ENCODE measurements at regions not wholly inside any gene's neighbourhood (a gene's known extent, or its start where the extent isn't known, plus 50 kb on each side); places are given as distances from the start of the nearest gene placed in this dataset.
"Not testable (repeated sequence)": the region's sequence is repeated elsewhere in the genome, so short reads cannot be mapped to it uniquely, and the experiment has no call there.

- peak; percentile 72 for DNase-seq (ENCODE audit: low read depth)
These were observed 108.3 kb upstream of the ARSJ start for GRCh38 chr4:114087596-114088230.

- DNase-seq (ENCODE audit: low read depth): no peak
These were observed 109.0 kb upstream of the ARSJ start for GRCh38 chr4:114088481-114088880.

DNA sequence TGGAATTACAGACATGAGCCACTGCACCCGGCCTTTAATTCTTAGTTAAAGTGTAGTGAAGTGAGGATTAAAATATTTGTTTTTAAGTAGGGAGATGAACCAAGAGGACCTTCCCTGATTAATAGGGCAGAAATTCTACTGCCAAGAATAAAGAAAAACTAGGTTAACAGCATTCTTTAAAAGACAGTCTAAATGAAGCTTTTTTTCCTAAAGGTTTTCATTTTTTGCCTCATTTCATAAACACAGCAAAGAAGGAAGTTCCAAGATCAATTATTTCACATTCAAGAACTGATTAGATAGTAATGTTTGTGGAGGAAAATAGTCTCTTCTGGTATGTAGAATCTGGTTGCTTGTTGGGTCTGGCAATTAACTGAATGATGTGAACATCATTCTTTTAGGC, 112.1 kb upstream of the ARSJ start:
- DNase-seq (ENCODE audit: low read depth): no peak

DNA sequence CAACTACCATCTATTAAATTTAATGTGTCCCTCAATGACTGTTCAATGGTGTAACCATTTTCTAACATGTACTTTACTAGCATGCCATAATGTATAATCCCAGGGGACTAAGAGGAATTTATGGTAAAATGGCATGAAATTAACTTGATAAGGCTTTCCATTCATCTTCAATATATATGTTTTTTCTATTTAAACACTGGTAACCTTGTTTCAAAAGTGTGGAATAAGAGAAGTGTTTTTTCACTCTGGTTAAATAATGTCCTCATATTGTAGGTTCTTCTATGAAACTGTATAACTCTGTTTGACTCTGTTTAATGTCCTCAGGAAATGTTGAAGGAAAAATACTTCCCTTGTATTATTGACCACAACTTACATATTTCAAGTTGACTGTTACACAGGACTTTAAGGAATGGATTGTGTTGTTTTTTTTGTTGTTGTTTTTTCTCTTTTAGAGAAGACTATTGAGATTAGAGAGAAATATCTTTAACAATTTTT, 113.8 kb upstream of the ARSJ start:
- DNase-seq (ENCODE audit: low read depth): no peak

GRCh38 chr4:114100288-114101031, 121.0 kb upstream of the ARSJ start:
- no peak for DNase-seq (ENCODE audit: low read depth)

- no peak for DNase-seq (ENCODE audit: low read depth)
These were observed 124.5 kb upstream of the ARSJ start for GRCh38 chr4:114103908-114104307.

DNA sequence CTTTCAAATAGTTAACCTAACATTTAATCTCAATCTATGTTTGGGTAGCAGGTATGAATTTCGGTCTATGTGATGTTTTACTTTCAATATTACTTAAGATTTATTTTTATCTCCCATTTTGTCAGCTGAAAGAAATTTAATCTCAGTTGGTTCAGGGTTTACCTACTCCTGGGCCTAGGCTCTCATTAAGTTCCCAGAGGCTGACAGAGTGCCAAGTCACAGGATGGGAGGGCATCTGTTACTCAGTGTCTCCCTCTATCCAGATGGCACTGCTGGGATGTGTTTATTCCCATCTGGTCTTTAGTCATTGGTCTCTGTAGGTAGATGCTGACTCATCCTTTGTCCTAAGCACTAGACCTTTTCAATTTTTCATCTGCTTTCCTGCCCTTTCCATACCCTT, 129.4 kb upstream of the ARSJ start:
- peak; percentile 35 for DNase-seq (ENCODE audit: low read depth)

DNA sequence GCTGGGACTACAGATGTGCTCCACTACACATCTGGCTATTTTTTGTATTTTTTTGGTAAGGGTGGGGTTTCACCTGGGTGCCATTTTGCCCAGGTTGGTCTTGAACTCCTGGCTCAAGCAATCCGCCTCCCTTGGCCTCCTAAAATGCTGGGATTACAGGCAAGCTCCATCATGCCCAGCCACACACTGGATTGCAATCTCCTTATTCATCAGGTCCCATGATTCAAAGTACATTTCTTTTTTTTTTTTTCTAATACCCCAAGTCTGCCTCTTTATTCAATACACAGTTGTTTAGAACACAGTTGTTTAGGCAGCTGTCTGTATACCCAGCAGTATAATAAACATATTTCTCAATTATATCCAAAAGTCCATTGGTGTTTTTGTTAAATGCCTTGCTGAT, 130.3 kb upstream of the ARSJ start:
- DNase-seq (ENCODE audit: low read depth): no peak

DNA sequence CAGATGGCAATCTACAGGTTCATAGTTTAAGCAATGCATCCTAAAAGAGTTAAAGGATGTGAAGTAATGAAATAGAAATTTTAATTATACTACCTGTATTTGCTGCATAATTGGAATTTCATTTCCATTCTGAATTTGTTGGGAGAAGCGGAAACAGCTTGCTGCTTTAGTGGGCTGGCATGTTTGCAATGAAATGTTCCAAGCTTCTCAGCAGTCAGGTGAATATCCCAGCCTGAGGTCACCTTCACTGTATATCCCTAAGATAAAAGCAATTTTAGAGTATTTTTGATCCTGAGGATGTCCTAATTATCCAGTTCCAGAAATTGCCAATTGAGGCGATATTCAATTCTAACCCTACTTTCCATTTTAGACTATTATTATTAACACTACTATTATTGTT, 136.1 kb upstream of the ARSJ start:
- DNase-seq (ENCODE audit: low read depth): no peak

DNA sequence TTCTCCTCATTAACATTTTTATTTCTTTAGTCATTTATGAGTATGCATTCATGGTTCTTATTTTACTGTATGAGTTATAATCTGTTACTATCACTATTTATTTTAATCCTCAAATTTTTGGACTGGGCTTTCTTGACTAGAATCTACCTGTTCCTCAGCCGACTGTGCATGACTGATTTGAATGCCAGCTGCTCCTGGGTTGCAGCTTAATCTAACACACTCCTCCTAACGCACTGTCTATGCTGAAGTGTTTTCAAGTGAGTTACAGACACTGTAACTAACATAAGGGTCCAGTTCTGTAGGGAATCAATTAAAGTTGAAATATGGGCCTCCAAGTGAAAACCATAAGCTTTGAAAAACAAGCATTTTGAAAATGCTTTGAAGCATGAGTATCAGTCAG, 137.4 kb upstream of the ARSJ start:
- no peak for DNase-seq (ENCODE audit: low read depth)

DNA sequence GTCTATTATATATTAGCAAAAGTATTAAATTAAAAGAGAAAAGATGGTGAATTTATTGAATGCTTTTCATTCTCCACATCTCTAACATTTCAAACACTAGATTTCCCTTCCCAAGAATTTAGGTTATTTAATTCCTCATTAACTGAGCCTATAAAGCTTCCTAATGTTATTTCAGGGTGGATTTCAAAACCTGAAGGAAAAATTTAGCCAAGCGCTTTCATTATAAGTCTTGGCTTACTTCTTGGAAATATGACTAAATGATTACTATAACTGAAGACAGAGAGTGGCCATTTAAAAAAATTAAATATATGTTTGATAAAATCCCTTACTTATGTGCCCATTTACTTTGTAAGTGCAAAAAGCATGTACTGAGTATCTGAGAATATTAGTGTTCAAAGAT, 141.8 kb upstream of the ARSJ start:
- no peak for DNase-seq (ENCODE audit: low read depth)

- no peak for DNase-seq (ENCODE audit: low read depth)
These were observed 152.8 kb upstream of the ARSJ start for GRCh38 chr4:114132199-114132598.

DNA sequence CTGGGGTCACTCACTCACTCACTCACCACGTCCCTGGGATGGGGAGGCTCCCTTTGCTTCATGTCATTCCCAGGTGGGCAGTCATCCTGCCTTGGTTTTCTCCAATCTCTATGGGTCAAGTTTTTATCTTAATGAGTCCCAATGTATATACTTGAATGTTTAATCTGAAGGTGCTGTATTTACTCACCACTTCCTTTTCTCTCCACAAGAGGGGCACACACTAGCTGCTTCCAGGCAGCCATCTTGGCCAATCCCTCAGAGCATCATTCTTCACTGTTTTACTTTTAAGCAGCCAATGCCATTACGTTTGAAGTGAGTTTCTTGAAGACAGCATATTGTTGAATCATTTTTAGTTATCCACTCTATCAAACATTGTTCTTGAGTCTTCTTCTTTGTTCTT, 153.4 kb upstream of the ARSJ start:
- DNase-seq (ENCODE audit: low read depth): no peak

DNA sequence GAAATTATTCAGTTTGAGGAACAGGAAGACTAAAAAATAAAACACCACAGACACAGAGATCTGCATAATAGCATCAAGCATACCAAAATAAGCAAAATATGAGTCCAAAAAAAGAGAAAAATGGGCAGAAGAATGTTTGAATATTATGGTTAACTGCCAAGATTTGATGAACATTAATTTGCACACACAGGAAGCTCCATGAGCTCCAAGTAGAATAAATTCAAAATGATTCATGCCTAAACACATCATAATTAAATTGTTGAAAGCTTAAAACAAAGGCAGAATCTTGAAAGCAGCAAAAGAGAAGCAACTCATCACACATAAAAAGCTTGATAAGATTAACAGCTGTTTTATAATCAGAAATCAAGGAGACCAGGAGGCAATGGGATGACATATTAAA, 156.6 kb upstream of the ARSJ start:
- no peak for DNase-seq (ENCODE audit: low read depth)

DNA sequence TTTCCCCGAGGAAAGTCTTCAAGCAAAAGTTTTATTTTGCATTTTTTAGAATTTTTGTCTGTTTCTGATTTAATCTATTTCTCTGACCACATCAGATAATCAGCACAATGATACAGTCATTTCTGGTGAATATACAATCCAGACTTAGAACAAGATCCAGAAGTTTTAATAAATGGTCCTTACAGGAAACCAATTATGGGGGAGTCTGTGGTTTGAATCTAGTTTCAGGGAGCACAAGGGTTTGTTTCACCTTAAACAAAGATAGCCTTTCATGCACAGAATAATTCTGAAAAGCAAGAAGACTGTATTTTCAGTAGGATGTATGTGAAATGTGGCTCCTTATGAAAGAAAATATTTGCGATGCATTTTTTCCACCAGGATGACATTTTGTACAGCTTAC, 158.5 kb upstream of the ARSJ start:
- DNase-seq (ENCODE audit: low read depth): no peak

DNA sequence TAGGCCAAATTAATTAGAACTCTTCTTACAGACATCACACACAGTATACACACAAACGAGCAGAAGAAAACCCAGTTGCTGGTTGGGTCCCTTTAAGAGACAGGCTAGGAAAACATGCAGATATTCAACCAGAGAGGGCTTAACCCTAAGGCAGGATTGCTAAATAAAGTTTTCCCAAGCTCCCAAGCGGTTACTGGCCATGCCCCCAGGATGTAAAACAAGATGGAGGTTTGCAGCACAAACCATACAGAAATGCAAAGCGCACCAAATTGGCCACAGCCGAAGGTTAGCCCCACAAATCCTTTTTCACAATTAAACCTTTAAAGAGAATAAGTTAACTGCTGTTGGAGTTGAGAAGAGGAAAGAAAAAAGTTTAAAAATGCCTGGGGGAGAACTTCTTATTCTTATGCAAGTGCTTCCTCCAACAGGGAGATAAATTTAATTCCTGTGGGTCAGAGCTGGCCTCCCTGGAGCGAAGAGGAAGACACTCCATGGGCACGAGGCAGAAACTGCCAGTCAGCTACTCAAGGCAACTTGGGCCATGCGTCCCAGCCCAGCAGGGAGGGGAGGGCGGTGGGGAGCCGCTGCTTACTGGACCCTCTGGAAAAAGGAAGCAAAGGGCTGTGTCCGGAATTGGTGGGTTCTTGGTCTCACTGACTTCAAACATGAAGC, 167.6 kb upstream of the ARSJ start:
- no peak for DNase-seq (ENCODE audit: low read depth)

DNA sequence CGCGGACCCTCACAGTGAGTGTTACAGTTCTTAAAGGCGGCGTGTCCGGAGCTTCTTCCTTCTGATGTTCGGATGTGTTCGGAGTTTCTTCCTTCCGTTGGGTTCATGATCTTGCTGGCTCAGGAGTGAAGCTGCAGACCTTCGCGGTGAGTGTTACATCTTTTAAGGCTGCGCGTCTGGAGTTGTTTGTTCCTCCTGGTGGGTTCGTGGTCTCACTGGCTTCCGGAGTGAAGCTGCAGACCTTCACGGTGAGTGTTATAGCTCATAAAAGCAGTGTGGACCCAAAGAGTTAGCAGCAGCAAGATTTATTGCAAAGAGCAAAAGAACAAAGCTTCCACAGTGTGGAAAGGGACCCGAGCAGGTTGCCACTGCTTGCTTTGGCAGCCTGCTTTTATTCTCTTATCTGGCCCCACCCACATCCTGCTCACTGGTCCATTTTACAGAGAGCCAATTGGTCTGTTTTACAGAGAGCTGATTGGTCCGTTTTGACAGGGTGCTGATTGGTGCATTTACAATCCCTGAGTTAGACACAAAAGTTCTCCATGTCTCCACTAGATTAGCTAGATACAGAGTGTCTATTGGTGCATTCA, 168.3 kb upstream of the ARSJ start:
- DNase-seq (ENCODE audit: low read depth): not testable (repeated sequence)

DNA sequence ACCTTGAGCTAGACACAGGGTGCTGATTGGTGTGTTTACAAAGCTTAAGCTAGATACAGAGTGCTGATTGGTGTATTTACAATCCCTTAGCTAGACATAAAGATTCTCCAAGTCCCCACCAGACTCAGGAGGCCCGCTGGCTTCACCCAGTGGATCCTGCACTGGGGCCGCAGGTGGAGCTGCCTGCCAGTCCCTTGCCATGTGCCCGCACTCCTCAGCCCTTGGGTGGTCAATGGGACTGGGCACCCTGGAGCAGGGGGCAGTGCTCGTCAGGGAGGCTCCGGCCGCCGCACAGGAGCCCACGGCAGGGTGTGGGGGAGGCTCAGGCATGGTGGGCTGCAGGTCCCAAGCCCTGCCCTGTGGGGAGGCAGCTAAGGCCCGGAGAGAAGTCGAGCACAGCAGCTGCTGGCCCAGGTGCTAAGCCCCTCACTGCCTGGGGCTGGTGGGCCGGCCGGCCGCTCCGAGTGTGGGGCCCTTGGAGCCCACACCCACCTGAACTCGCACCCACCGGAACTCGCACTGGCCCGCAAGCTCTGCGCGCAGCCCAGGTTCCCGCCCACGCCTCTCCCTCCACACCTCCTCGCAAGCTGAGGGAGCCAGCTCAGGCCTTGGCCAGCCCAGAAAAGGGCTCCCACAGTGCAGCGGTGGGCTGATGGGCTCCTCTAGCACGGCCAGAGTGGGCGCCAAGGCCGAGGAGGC, 169.1 kb upstream of the ARSJ start:
- DNase-seq (ENCODE audit: low read depth): not testable (repeated sequence)

DNA sequence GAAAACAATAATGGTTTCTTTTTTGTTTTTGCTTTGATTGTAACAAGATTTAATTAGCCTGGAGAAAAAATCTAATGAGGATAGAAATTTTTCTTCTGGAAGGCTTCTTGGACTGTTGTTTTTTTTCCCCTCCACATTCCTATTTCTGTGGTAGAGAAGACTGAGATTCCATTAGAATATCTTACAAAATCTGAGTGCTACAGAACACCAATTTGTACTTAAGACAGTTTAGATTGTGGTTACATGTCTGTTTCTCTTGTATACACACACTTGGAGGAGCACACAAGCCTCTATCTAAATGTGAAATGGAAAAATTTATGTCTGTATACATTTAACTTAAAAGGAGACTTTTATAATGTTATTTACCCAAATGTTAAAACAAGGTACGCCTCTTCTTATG, 176.9 kb upstream of the ARSJ start:
- DNase-seq (ENCODE audit: low read depth): no peak

- DNase-seq (ENCODE audit: low read depth): no peak
These were observed 182.4 kb upstream of the ARSJ start for GRCh38 chr4:114161809-114162208.

GRCh38 chr4:114163051-114163450, 183.6 kb upstream of the ARSJ start:
- no peak for DNase-seq (ENCODE audit: low read depth)

GRCh38 chr4:114173968-114174367, 194.5 kb upstream of the ARSJ start:
- DNase-seq (ENCODE audit: low read depth): no peak

All from HS-5 (cell line).